ENCODE measurements at regions not wholly inside any gene's neighbourhood (a gene's known extent, or its start where the extent isn't known, plus 50 kb on each side); places are given as distances from the start of the nearest gene placed in this dataset.

DNA sequence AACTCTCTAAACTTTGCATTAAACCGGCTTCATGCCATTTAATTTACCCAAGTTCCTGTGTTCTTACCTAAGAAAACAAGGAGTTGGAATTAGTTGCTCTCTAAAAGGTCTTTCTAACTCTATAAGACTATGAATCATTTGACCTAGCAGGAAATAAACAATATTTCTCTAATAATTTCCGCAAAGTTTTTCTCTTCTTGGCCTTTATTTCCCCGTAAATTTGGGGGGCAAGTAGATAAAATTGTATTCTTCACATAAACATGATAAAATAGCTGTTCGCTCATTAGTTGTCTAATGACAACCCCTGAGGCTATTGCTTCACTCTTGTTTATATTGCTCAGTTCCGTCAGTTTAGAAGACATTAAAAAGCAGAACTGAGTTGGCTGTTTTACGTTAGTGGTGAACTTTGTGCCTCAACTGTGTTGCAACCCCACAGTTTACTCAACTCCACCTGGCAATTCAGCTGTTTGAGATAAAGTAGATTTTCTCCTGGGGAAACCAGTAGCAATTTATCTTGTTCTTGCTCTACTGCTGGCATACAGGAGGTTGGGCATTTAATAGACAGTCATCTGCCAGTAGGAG is 74.7 kb downstream of the BTG1 start:
- TF ChIP-seq, protein P1, sequence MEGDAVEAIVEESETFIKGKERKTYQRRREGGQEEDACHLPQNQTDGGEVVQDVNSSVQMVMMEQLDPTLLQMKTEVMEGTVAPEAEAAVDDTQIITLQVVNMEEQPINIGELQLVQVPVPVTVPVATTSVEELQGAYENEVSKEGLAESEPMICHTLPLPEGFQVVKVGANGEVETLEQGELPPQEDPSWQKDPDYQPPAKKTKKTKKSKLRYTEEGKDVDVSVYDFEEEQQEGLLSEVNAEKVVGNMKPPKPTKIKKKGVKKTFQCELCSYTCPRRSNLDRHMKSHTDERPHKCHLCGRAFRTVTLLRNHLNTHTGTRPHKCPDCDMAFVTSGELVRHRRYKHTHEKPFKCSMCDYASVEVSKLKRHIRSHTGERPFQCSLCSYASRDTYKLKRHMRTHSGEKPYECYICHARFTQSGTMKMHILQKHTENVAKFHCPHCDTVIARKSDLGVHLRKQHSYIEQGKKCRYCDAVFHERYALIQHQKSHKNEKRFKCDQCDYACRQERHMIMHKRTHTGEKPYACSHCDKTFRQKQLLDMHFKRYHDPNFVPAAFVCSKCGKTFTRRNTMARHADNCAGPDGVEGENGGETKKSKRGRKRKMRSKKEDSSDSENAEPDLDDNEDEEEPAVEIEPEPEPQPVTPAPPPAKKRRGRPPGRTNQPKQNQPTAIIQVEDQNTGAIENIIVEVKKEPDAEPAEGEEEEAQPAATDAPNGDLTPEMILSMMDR (IDR thresholded peaks at IDR 0.05; ENCODE audit: low read depth, low read length, missing input control): no peak
- TF ChIP-seq GABPA (IDR thresholded peaks at IDR 0.05 in 1 of 2, conservative IDR thresholded peaks at IDR 0.05 in 1 of 2): peak in 1 of 2 donors; percentile 28

All from liver (tissue), 3 donors.